AG08395 (cell line): ENCODE measurements at regions not wholly inside any gene's neighbourhood (a gene's known extent, or its start where the extent isn't known, plus 50 kb on each side); places are given as distances from the start of the nearest gene placed in this dataset.

Experiments
- DNase-seq: peaks from one replicate; pipeline ENCODE4 v3.0.0; 2012; ENCODE audit warnings: mixed read lengths, low spot score

DNA sequence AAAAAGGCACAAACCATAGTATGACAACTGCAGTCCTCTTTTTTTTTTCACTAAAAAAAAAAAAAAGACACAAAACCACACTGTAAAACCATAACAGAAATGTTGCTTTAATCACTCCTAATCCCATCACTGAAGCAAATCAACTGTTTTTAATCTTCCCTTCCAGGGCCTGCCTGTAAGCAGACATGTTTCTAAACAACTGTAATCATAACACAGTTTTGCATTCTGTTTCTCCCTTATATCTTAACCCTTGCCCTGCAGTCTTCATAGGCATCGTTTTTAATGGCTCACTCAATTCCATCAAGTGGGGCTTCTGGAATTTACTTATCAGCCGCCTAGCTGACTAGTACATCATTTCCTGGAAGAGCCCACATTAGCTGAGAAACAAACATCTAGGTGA is 111.0 kb upstream of the SLC25A48 start:
- no peak for DNase-seq

DNA sequence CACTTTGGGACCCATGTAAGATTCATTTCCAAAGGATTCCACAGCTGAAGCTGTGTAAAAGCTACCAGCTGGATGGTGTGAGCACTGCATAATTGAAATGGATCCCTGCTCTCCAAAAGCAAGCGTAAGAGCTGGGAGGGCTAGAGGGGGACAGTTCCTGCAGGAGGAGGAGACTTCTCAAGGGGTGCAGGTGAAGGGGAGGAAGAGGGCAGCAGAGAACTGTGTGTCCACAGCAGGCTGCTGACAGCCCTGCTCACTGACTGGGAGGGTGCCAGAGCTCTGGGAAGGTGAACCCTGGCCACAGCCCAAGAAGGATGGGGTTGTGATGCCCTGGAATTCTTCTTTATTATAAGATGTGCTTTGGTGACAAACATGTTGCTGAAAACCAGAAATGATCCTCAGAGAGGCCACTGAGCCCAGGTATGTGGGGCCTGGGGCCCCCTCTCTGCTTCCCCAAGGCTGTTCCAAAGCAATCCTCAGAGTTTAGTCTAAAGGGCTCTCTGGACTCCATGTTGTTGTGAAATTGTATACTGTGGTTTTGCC is 112.8 kb upstream of the SLC25A48 start:
- DNase-seq: no peak

DNA sequence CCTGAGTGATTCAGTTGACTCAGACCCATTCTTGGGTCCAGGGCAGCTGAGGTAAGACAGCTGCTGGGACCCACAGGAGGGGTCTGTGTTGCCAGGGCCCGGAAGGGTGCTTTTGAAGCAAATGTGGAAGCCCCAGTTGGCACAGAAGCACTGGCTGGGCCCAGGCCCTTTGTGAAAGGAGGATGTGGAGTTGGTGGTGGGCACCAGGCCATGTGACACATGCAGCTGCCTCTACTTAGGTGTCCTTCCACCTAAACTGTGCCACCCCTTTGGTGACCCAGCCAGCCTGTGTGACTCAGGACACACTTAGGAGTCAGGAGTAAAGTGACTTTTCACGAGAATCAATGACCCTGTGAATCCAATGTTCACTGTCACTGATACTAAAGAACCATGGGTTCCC is 114.3 kb upstream of the SLC25A48 start:
- DNase-seq: no peak

DNA sequence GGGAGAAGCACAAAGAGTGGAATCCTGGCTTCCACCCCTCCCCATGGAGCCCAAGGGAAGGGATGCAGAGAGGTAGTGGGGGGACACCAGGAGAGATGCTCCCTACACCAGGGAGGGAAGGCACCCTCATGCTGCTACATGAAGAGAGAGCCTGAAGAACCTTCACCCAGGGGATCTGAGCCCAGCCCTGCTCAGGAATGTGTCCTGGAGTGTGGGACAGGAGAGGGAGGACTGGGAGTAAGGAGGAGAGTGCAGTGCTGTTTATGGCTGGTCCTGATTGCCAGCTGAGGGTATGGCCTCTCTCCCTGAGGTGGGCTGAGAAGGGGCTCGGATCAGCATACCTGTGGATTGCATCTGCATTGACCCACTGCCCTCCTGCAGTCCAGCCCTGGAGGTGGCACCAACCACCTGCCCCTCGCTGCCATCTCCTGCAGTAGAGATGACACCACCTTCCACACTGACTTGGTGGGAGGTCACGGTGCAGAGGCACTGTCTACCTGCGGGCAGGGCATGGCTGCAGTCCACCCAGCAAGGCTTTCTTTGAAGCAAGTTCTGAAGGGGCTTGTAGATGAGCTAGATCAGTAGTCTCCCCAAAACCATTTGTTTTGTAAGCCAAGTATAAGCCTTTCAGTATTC is 114.9 kb upstream of the SLC25A48 start:
- DNase-seq: no peak

DNA sequence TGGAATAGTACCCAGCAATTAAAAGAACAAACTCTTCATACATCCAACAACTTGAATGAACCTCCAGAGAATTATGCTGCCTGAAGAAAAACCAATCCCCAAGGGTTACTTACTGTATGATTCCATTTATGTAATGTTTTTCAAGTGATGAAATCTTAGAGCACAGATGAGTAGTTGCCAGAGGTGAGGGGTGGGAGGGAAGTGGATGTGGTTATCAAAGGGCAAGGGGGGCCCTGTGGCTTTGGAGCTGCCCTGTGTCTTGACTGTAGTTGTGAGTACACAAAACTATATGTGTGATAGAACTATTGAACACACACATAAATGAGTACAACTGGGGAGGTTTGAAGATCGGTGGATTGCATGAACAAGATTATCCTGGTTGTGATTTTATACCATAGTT is 115.8 kb upstream of the SLC25A48 start:
- DNase-seq: no peak

DNA sequence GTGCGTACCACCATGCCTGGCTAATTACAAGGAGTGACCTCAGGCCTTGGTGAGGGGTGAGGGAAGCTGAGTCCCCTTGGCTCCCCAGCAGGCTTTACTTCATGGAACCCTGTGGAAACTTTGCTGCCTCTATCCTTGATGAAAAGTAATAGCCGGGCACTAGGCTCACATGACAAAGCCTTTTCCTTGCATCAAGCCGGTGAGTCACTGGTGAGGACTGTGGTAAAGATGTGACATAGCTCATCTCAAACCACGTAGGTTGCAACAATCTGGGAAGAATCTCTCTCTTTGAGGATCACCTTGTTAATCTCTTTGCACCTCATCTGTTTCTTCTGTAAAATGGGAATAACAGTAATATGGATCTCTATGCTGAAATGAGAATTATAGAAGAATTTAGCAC is 116.3 kb upstream of the SLC25A48 start:
- peak; percentile 56 for DNase-seq

DNA sequence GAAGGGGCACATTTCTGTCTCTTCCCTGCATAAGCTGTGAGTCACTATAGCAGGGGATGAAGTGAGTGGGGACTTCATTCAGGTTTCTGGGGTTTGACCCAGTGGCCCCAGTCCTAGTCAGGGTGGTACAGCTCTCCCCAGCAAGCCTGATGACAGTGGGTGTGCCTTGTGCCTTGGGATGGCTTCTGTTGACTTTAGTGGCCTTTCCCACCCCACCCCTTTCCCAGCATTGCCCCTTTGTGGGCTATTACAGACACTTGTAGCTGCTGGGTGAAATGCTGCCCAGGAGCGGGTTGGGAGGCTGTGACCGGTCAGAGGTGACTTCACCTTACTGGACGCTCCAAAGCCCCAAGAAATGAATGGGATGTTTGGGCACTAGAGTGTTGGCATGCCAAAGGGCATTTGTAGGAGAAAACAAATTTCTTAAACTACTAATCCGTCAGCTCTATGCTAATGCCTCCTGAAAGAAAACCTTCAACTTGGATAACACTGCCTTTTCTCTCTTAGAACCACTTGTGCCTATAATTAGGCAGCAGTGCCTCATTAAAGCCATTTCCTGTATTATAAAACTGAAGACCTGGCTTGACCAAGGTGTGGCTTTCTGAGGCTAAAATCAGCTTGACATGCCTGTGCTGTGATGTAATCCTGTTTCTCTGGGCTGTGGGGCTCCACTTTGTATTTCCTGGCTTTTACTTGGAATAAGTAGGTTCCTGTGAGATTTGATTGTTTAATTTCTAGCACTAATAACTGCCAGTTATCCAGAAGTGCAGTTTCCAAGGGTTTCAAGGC is 119.0 kb upstream of the SLC25A48 start:
- no peak for DNase-seq

DNA sequence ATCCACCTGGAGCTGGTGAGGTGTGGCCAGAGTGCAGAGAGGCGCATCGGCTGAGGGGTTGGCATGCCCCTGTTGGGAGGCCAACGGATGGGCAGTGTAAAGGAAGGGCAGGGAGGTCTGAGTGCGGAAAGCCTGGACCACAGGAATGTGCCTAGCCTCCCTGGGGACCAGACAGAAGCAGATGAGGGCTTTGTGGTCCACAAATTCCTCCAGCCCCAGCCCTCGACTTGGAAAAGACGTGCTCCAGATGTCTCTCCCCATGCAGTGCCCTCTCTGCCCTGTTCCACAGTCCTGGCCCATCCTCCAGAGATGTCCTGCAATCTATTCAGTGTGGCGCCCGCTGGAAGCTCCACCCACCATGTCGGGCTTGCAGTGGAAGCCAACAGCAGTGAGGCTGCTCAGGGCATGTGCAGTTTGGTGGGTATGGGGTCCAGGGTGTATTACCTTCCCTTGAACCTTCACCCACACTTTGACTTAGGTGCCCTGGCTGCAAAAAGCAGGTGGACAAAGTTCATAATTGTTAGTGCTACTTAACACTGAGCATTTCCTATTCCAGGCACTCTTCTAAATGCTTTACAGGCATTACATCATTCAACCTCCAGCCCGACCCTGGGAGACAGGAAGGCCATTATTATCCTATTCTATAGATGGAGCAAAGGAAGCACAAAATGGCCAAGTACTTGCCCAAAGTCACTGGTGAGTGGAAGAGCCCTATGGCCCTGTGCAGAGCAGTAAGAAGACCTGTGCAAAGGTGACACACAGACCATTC is 120.2 kb upstream of the SLC25A48 start:
- peak; percentile 84 for DNase-seq

DNA sequence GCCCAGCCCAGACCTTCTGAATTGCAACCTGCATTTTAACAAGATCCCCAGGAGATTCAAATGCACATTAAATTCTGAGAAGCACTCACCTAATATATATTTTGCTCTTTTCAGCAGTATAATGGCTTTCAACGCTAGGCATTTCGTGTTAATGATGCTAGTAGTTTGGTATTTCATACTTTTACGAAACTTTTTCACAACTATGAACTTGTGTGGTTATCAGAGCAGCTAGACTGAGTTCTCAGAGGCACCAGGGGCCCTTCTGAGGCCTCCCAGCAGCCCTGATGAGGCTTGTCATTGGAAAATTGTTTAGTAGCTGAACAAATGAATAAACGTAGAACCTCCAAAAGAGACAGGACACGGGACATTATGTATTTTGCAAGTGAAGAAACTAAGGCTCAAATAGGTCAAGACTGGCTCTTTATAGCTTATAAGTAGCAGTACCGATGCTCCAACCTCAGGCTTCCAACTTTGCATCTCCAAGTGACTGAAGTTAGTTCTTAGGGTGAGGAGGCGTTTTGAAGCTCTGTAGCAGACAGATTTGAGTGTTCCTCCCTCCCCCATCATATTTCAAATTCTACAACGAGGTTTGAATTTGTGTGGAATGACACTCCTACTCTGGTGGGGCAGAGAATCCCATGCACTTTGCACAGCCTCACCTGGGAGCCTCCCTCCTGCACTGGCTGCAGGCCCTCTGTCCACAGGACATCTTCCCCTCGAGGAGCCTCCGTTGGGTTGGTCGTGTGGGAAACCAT is 121.1 kb upstream of the SLC25A48 start:
- DNase-seq: no peak

DNA sequence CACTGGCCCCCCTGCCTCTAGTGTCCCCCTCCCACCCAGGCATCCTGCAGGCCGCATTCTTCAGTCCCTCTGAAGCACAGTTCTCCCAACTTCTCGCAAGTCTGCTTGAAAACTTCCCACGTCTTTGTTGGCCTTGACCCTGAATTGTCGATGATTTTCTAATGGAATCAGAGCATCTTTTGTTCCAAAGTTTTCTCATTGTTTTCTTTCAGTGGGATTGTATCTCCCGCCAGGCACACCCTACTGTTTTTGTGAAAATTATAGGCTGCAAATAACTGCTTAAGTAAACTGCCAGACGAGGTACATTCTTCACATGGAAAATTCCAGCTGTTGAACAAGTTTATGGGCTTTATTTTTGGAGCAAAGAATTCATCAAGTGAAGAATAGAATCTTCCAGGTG is 122.6 kb upstream of the SLC25A48 start:
- DNase-seq: no peak

DNA sequence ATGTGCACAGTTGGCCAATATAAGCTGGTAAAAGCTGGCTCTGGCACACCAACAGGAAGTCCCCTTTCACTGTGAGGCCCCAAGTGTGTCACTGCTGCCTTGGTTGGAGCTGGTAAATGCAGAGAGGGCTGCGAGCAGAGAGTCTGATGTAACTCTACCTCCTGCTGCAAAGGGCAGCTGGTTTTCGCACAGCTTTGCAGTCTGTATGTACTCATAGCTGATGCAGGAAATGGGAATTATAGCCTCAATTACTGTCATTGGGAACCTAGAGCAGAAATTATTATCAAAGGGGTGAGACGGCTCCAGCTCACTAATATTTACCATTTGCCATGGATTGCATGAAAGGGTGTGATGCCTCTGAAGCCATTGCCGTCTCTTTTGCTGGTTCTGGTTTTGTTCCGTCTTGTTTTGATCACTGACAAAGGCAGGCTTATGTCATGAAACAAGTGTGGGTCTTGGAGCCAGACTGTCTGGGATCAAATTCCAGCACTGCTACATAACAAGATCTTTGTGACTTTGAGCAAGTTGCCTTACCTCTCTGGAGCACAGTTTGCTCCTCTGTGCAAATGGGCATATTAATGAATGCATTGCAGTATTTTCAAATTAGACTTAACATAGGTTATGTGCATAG is 124.3 kb upstream of the SLC25A48 start:
- peak; percentile 13 for DNase-seq

DNA sequence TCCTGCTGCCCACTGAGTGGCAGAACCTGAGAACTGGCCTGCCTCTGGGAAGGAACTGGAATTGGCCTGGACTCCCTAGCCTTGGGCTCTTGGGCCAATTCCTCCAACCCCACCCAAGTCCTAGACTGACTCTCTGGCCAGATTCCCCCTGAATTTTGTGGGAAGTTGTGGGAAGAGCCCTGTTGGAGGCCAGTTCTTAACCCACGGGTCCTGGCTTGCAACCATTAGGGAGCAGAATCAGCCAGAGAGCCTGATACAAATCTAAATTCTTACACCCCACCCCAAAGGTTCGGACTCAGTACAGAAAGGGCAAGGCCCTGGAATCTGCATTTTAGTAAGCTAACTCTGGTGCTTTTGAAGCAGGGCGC is 125.3 kb upstream of the SLC25A48 start:
- no peak for DNase-seq

DNA sequence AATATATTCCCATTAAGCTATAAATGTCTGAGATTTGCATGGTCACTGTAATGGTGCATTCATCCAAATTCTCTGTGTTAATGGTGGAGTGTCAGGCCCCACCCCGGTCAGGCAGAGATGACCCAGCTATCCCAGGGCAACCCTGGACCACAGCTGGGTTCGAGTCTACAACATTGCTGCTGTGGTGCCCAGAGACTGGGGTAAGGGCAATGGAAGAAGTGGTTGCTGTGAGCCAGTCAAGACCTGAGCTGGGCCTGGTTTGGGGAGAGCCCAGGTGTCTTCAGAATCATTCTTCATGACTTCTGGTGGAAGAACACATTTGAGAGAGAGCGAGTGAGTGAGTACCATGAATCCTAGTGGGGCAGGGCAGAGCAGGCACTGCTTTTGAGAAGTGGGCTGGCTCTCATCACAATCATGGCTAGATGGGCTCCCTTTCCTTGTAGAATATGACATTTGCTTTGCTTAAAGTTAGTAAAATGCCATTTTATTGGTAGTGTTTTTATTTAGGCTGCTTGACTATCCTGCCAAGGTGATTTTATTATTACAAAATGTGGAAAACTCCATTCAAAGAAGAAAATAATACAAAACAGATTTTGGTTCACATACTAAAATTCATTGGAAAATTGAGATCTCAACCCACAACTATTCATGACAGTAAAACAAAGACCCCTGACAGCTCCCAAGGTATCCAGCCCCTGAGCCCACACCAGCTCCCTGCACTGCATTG is 125.8 kb upstream of the SLC25A48 start:
- DNase-seq: no peak

DNA sequence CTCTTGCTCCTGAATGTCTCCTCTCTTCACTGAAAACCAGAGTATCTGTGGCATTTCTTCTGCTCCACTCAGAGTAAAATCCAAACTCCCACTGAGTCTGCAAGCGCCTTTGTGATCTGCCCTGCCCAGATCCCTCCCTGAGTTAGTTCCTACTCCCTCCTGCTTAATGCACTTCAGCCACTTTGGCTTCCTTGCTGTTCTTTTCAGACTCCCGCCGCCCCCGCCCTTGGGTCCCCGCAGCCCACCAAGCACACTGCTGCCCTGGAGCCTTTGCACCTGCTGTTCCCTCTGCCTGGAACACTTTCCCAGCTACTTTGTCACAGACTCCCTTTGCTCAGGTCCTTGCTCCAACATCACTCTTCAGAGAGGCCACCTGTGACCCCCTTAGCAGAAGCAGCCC is 127.2 kb upstream of the SLC25A48 start:
- no peak for DNase-seq

DNA sequence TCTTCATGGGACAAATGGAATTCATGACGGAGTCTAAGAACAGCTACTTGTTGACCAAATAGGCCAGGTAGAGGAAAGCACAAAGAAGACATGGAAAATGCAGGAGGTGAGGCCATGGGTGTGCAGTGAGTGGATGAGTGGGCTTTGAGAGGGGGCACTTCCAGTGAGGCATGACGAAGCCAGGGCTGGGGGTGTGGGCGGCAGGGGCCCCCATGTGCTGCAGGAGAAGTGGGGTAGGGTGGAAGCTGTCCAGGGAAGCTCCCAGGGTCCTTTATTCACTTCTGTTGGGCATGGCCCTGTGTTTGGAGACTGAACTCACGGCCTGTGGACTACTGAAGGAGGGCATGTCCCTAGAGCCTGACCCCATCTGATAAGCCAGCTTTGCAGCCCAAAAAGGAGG is 127.6 kb upstream of the SLC25A48 start:
- DNase-seq: no peak

DNA sequence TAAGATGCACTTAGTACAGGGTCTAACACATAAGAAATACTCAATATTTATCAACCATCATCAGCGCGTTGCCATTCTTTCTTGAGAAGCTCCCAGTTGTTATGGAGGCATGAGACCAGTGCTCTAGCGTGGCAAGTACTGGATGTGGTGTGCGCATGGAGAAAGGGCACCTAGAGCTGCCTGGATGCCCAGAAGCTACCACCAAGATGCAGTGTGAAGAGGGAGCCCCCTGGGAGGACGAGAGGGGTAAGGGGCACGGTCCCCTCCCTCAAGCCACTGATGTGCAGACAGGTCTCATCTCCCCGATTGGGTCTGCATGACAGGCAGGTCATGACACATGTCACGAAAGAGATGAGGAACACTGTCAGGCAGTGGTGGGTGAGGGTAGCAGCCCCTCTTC is 127.7 kb upstream of the CXCL14 start:
- no peak for DNase-seq

DNA sequence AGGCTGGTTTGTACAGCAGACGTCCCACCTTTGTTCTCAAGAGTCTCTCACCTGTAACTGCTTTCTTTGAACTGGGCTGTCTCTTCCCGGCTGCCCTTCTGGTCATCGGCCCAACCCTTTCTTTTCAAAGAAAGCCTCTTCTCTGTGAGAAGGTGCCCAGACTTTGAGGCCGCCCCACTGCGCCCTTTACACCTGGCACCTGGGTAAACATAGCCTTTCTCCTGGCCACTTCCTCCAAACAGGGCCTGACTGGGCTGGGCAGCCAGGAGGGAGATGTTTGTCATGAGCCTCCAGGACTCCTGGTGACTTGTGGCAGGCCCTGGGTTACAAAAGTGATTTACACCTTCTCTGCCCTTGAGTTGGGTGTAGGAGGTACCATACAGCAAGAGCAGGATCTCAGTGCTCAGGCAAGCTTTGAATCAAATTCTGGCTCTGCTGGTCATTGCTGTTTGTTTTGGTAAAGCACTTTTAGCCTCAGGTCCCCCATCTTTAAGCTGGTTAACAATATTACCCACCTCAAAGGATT is 127.2 kb upstream of the CXCL14 start:
- no peak for DNase-seq

DNA sequence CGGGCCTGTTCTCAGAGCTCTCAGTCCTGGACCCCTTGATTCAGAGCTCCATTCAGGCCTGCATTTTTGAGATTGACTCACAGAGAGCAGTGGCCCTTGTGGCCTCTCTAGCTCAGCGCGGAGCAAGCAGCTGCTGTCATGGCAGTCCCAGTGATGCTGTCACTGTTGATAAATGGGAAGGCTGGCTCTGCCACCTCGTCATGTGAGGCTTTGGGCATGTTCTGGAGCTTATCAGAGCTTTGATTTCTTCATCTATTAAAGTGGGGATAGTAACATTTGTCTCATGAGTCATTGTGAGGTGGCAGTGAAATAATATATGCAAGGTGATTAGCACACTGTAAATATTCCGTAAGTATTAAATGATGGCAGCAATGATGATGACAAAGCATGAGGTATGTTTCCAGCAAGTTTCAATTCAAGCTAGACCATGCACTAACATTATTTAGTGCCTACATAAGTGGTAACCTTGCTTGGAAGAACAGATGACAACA is 126.4 kb upstream of the CXCL14 start:
- no peak for DNase-seq

DNA sequence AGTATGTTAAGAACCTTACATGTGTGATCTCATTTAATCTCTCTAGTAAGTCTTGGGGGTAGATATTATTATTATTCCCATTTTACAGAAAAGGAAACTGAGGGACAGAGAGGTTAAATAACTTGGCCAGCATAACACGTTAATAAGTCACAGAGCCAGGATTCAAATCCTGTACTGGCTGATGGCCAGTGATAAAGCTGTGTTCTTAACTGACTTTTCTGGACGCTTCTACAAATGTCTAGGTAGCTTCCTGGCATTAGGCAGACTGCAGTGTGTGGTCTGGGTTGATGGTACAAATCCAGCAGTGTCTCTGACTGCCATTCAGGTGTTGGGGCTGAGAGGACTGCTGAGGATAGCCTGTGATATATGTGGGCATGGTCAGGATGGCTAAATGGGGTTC is 125.8 kb upstream of the CXCL14 start:
- no peak for DNase-seq

DNA sequence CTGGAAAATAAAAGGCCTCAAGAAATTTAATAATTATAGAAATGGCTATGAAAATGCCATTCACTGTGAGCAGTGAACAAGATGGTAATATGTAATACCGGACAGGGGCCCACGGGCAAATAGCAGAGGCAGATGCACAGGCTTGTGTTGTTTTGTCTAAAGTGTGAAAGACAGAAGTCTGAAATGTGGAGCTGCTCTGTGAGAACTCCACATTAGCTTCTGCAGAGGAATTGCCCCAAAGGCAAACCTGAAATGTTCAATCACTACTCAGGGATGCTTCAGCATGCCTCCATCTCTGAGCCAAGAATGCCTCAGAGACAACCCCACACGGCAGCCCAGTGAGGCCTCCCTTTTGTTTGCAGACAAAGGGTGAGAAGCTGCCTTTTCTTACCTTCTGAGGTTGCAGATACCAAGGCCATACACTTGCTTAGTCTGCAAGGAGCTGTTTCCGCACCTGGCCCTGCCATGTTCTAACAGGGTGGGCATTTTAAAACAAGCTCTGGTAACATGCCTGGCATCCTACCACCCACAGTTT is 124.3 kb upstream of the CXCL14 start:
- DNase-seq: no peak
